Neural cell (in vitro differentiated cells): ENCODE measurements at regions not wholly inside any gene's neighbourhood (a gene's known extent, or its start where the extent isn't known, plus 50 kb on each side); places are given as distances from the start of the nearest gene placed in this dataset.

Experiments used
- CTCF ChIP-seq: fragments of 450-650 bp; IDR thresholded peaks from 2 replicates; pipeline ENCODE4 v1.5.1; 2014; ENCODE audit warnings: antibody characterized with exemption, mild to moderate bottlenecking, moderate library complexity; ENCODE audit not compliant: poor library complexity, severe bottlenecking
- EP300 ChIP-seq: fragments of 450-650 bp; conservative IDR thresholded peaks from 2 replicates; pipeline ENCODE4 v1.6.1; 2014; ENCODE audit warnings: antibody characterized with exemption, mild to moderate bottlenecking, moderate library complexity; ENCODE audit not compliant: poor library complexity, severe bottlenecking

GRCh38 chr6:146866731-146867414 lies 268.1 kb downstream of the ADGB start:
- TF ChIP-seq CTCF (no peak), EP300 (no peak)
